T-cell (primary cell): ENCODE measurements at regions not wholly inside any gene's neighbourhood (a gene's known extent, or its start where the extent isn't known, plus 50 kb on each side); places are given as distances from the start of the nearest gene placed in this dataset.

Experiments used
- ATAC-seq, 4 experiments: fragments of 200-7000 bp in 3 of 4; fragments of 150-1000 bp in 1 of 4; cut with Tn5 transposase; replicated peaks in 1 of 4; 1 replicate in 3 of 4; 2 replicates in 1 of 4; pipeline ENCODE4 v1.10.0; 2021; ENCODE audit warnings: moderate library complexity in 3 of 4, mild to moderate bottlenecking in 2 of 4, moderate number of reproducible peaks in 1 of 4
- CTCF ChIA-PET, 2 donors: fragments of 300-600 bp; sonication (Branson Sonifier 250); formaldehyde crosslinking; loops; one replicate each; lab custom pipeline; 2022; ENCODE audit warnings: antibody characterized with exemption in 2 of 2; lab: Charles Lee
- POLR2A ChIA-PET, 2 donors: fragments of 300-600 bp; sonication (Branson Sonifier 250); formaldehyde crosslinking; loops; one replicate each; lab custom pipeline; 2022; ENCODE audit warnings: antibody characterized with exemption in 2 of 2; lab: Charles Lee
- DNase-seq, 35 experiments: peaks; one replicate each; pipeline versions ENCODE4 v3.0.0 to v3.0.0-alpha.2; 2013 to 2023
- H3K27ac ChIP-seq: one replicate; pipeline ENCODE4 v1.5.1; 2013; ENCODE audit warnings: low read length
- H3K27me3 ChIP-seq, 2 experiments: replicated peaks in 1 of 2; 1 replicate in 1 of 2; 2 replicates in 1 of 2; pipeline versions ENCODE4 v1.6.1 to v1.7.0; 2013; ENCODE audit warnings: low read length in 1 of 2, mixed read lengths in 1 of 2; ENCODE audit not compliant: control insufficient read depth in 2 of 2, insufficient read depth in 2 of 2; ENCODE audit errors: extremely low read depth in 1 of 2
- H3K36me3 ChIP-seq, 2 donors: 1 replicate in 1 of 2; 2 replicates in 1 of 2; pipeline versions ENCODE4 v1.6.1 to v1.7.0; 2013; ENCODE audit warnings: low read length in 1 of 2; ENCODE audit not compliant: control insufficient read depth in 2 of 2, insufficient read depth in 1 of 2; ENCODE audit errors: extremely low read depth in 1 of 2
- H3K4me1 ChIP-seq, 2 experiments: 1 replicate in 1 of 2; 2 replicates in 1 of 2; pipeline versions ENCODE4 v1.6.1 to v1.7.0; 2013; ENCODE audit warnings: low read length in 2 of 2, mixed read lengths in 1 of 2; ENCODE audit not compliant: insufficient read depth in 2 of 2, control insufficient read depth in 1 of 2; ENCODE audit errors: extremely low read depth in 1 of 2
- H3K4me3 ChIP-seq, 2 donors: 1 replicate in 1 of 2; 2 replicates in 1 of 2; pipeline versions ENCODE4 v1.5.1 to v1.7.0; 2013; ENCODE audit warnings: mild to moderate bottlenecking in 2 of 2, low read length in 1 of 2, moderate library complexity in 1 of 2; ENCODE audit not compliant: control insufficient read depth in 1 of 2; ENCODE audit errors: extremely low read depth in 1 of 2
- H3K9me3 ChIP-seq: 2 replicates; pipeline ENCODE4 v1.7.0; 2013
- H3K27ac Mint-ChIP-seq, 2 donors: one replicate each; pipeline ENCODE4 v1.8.0; 2020 to 2021; ENCODE audit warnings: mild to moderate bottlenecking in 2 of 2, mixed read lengths in 2 of 2
- H3K27me3 Mint-ChIP-seq, 2 donors: one replicate each; pipeline ENCODE4 v1.8.0; 2021 to 2022; ENCODE audit warnings: mixed read lengths in 2 of 2
- H3K36me3 Mint-ChIP-seq: one replicate; pipeline ENCODE4 v1.8.0; 2021; ENCODE audit warnings: mixed read lengths
- H3K4me1 Mint-ChIP-seq, 3 donors: one replicate each; pipeline ENCODE4 v1.8.0; 2020 to 2022; ENCODE audit warnings: mixed read lengths in 3 of 3, mild to moderate bottlenecking in 1 of 3
- H3K4me3 Mint-ChIP-seq, 3 donors: one replicate each; pipeline ENCODE4 v1.8.0; 2020 to 2022; ENCODE audit warnings: mild to moderate bottlenecking in 3 of 3, mixed read lengths in 3 of 3, moderate library complexity in 3 of 3
- H3K9me3 Mint-ChIP-seq, 3 donors: one replicate each; pipeline ENCODE4 v1.8.0; 2020 to 2022; ENCODE audit warnings: mixed read lengths in 3 of 3
- WGBS: methylation state at CpG from one replicate; pipeline ENCODE4 v1.1.5; 2013; ENCODE audit warnings: missing lambda C conversion rate; ENCODE audit not compliant: insufficient coverage; 5-methylcytosine and 5-hydroxymethylcytosine counted together

DNA sequence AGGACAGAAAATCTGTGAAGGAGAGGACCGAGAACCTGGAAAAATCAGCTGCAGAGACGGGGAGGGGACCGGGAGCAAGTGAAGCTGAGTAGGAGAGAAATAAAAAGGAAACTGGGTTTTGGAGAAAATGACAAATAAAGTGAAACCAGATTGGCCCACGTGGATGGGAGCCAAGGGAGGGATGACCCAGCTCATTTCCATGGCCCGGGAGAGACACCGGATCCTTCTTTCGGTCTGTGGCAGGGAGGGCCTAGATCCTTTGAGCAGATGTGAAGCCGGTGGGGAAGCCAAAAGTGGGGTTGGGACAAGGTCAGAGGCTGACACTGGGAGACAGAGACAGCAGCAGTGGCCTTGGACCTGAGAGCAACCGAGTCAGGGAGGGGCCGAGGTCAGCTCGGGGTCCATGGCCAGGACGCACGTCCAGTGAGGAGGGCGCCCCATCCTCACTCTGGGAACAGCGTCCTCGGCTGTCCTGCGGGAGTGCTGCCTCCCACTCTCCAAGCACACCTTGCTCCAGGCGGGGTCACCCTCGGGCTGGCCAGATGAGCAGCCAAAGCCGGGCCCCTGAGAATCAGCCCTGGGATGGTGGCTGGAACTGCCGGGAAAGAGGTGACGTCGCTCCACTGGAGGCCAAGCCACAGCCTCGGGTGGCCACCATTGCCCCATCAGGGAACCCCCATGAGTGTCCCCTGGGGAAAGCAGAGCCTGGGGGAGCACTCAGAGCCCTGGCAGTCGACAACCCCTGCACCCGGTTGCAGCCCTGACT, 50.8 kb upstream of the CDR2 start:
- no peak overlapping the region for H3K27ac Mint-ChIP-seq
- Histone ChIP-seq H3K9me3 (no peaks in the 10 kb centered on the region), H3K4me3 (no peak overlapping the region), H3K4me1 (no peaks in the 10 kb centered on the region), H3K27me3 (no peaks in the 10 kb centered on the region), H3K36me3 (peaks cover 13 to 15% of the 10 kb centered on the region in 2 donors), H3K27ac (no peak overlapping the region)
- ChIA-PET CTCF (no interaction called here), POLR2A (no interaction called here)
- no peak for ATAC-seq
- DNase-seq, result no peak
- WGBS, result 95% methylated on average over 20 of the region's 26 CpGs
- H3K4me3 Mint-ChIP-seq, result no peak overlapping the region
- no peaks in the 10 kb centered on the region for H3K9me3 Mint-ChIP-seq
- H3K4me1 Mint-ChIP-seq, result no peaks in the 10 kb centered on the region
- no peaks in the 10 kb centered on the region for H3K27me3 Mint-ChIP-seq
- peaks cover 50% of the 10 kb centered on the region for H3K36me3 Mint-ChIP-seq

DNA sequence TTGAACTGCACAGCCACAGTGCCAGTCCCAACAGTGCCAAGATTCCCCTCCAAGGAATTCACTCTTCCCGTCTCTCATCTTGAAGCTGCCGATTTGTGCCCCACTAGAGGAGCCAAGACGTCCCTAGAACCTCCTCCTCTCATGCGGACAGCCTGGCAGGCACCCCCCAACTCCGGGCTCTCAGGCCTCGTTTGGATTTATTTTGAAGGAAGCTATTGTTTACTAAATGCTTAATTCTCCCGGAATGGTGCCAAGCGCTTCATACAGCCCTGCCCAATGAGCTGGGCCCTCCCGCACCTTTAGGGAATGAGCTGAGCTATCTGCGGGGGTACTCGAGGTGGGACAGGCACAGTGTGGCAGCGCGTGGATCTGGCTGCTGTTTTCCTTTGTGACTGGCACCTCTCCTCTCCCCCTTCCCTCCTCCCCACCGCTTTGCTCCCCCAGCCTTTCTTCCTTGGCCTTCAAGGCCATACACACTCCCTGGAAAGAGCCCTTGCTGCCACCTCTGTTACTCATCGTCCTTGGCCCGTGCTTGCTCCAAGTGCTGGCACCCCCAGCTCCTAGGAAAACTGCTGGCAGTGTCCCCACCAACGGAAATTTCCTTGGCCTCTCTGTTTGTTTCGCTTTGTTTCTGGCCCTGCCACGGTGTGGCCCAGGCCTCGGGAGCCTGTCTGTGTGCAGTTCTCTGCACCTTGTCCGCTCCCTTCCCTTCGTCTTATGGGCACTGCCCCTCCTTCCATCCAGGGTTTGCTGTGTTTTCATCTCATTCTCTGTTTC, 49.9 kb upstream of the CDR2 start:
- no peaks in the 10 kb centered on the region for H3K9me3 Mint-ChIP-seq
- H3K9me3 ChIP-seq, result no peaks in the 10 kb centered on the region
- no peaks in the 10 kb centered on the region for H3K4me1 Mint-ChIP-seq
- 97% methylated on average over 14 of the region's 22 CpGs for WGBS
- no peaks in the 10 kb centered on the region for H3K27me3 ChIP-seq
- ChIA-PET CTCF (no interaction called here), POLR2A (interaction anchor here in 1 of 2 donors (0.5 kb wide), 1 partner anchor 916 kb away, joined by 3 read pairs; no protein-coding TSS in a partner anchor)
- no peak overlapping the region for H3K27ac ChIP-seq
- H3K4me1 ChIP-seq, result no peaks in the 10 kb centered on the region
- no peak for ATAC-seq
- no peaks in the 10 kb centered on the region for H3K27me3 Mint-ChIP-seq
- peaks cover 15 to 19% of the 10 kb centered on the region in 2 donors for H3K36me3 ChIP-seq
- H3K4me3 Mint-ChIP-seq, result no peak overlapping the region
- no peak overlapping the region for H3K27ac Mint-ChIP-seq
- no peak overlapping the region for H3K4me3 ChIP-seq
- H3K36me3 Mint-ChIP-seq, result peaks cover 53% of the 10 kb centered on the region
- no peak for DNase-seq
